ENCODE measurements at regions not wholly inside any gene's neighbourhood (a gene's known extent, or its start where the extent isn't known, plus 50 kb on each side); places are given as distances from the start of the nearest gene placed in this dataset.

GRCh38 chr16:86143666-86144065, 244.7 kb downstream of the IRF8 start:
- DNase-seq (ENCODE audit: low read depth), result no peak

- DNase-seq (ENCODE audit: low read depth), result no peak
Observed at GRCh38 chr16:86145669-86146068, 246.7 kb downstream of the IRF8 start.

GRCh38 chr16:86150641-86151238, 251.8 kb downstream of the IRF8 start:
- DNase-seq (ENCODE audit: low read depth), result no peak

- no peak for DNase-seq (ENCODE audit: low read depth)
Observed at GRCh38 chr16:86151239-86151851, 252.4 kb downstream of the IRF8 start.

GRCh38 chr16:86156155-86156554, 257.2 kb downstream of the IRF8 start:
- DNase-seq (ENCODE audit: low read depth), result no peak

- no peak for DNase-seq (ENCODE audit: low read depth)
Observed at GRCh38 chr16:86157616-86158247, 258.8 kb downstream of the IRF8 start.

GRCh38 chr16:86158688-86159360, 259.9 kb downstream of the IRF8 start:
- DNase-seq (ENCODE audit: low read depth), result no peak

- no peak for DNase-seq (ENCODE audit: low read depth)
Observed at GRCh38 chr16:86165479-86165878, 266.5 kb downstream of the IRF8 start.

GRCh38 chr16:86166414-86166813, 267.5 kb downstream of the IRF8 start:
- no peak for DNase-seq (ENCODE audit: low read depth)

- DNase-seq (ENCODE audit: low read depth), result no peak
Observed at GRCh38 chr16:86167061-86167460, 268.1 kb downstream of the IRF8 start.

GRCh38 chr16:86170720-86171119, 271.8 kb downstream of the IRF8 start:
- no peak for DNase-seq (ENCODE audit: low read depth)

GRCh38 chr16:86171329-86171728, 272.4 kb downstream of the IRF8 start:
- DNase-seq (ENCODE audit: low read depth), result peak; percentile 47

- DNase-seq (ENCODE audit: low read depth), result no peak
Observed at GRCh38 chr16:86175816-86176215, 276.9 kb downstream of the IRF8 start.

- no peak for DNase-seq (ENCODE audit: low read depth)
Observed at GRCh38 chr16:86176462-86176861, 277.5 kb downstream of the IRF8 start.

GRCh38 chr16:86180244-86180643, 281.3 kb downstream of the IRF8 start:
- no peak for DNase-seq (ENCODE audit: low read depth)

GRCh38 chr16:86180780-86181179, 281.8 kb downstream of the IRF8 start:
- no peak for DNase-seq (ENCODE audit: low read depth)

GRCh38 chr16:86181526-86181925, 282.6 kb downstream of the IRF8 start:
- no peak for DNase-seq (ENCODE audit: low read depth)

- no peak for DNase-seq (ENCODE audit: low read depth)
Observed at GRCh38 chr16:86184185-86184584, 285.2 kb downstream of the IRF8 start.

GRCh38 chr16:86185089-86185488, 286.1 kb downstream of the IRF8 start:
- no peak for DNase-seq (ENCODE audit: low read depth)

- DNase-seq (ENCODE audit: low read depth), result no peak
Observed at GRCh38 chr16:86186313-86186712, 287.4 kb downstream of the IRF8 start.

- no peak for DNase-seq (ENCODE audit: low read depth)
Observed at GRCh38 chr16:86189934-86190333, 291.0 kb downstream of the IRF8 start.

GRCh38 chr16:86191663-86192062, 292.7 kb downstream of the IRF8 start:
- DNase-seq (ENCODE audit: low read depth), result no peak
